IPS-15b (cell line): ENCODE measurements at regions not wholly inside any gene's neighbourhood (a gene's known extent, or its start where the extent isn't known, plus 50 kb on each side); places are given as distances from the start of the nearest gene placed in this dataset.

Experiments used
- H3K27me3 ChIP-seq: one replicate; pipeline ENCODE4 v1.6.1; 2013; ENCODE audit warnings: low read length; ENCODE audit not compliant: control insufficient read depth, insufficient read depth
- H3K36me3 ChIP-seq: one replicate; pipeline ENCODE4 v1.6.1; 2013; ENCODE audit warnings: low read length; ENCODE audit not compliant: control insufficient read depth, insufficient read depth
- H3K4me1 ChIP-seq: one replicate; pipeline ENCODE4 v1.6.1; 2013; ENCODE audit warnings: mild to moderate bottlenecking, low read length; ENCODE audit not compliant: control insufficient read depth, insufficient read depth
- H3K4me3 ChIP-seq: one replicate; pipeline ENCODE4 v1.5.1; 2013; ENCODE audit warnings: low read depth, low read length
- H3K9ac ChIP-seq: one replicate; pipeline ENCODE4 v1.6.1; 2013; ENCODE audit warnings: low read depth, mild to moderate bottlenecking, low read length
- H3K9me3 ChIP-seq: one replicate; pipeline ENCODE4 v1.6.1; 2013; ENCODE audit warnings: mild to moderate bottlenecking, low read length; ENCODE audit not compliant: control insufficient read depth, insufficient read depth

DNA sequence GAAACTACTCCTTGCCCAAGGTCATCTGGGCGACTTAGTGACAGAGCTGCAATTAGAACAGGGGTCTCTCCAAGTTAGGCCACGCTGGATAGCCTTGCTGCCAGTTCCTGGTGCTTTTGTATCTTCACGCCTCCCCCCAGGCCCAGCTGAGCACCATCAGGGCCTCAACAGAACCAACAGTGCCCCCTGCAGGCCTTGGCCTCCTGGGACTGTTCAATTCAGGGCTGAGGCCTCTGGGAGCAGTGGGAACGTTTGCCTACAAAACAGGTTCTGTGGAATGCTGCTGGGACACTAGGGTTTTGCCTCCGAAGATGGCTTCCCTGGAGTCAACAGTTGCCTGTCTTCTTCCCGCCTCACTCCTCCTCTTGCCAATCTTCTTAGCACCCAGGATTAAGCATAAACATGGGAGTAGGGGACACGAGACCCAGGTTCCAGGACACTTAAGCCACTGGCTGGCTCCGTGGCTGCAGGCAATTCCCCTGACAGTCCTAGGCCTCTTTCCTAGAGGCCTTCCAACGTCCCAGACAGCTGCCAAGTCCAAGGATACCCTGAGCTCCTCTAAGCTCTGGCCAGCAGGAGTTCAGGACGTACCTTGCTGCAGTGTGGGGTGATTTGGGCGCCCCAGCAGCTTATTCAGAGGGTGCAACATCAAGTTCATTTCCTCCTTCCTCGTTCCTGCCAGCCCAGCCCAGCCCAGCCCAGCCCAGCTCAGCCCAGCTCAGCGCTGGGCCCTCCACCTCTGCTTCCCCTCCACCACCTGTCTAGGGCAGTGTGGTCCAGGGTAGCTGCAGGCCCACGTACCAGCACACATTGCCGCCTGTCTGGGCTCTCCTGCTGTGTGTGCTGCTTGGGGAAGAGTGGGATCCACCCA, 246.6 kb upstream of the RPL38 start:
- Histone ChIP-seq H3K9ac (no peak overlapping the region), H3K4me3 (no peak overlapping the region), H3K9me3 (peaks cover 7% of the 10 kb centered on the region), H3K27me3 (peaks cover 26% of the 10 kb centered on the region), H3K36me3 (no peaks in the 10 kb centered on the region), H3K4me1 (no peaks in the 10 kb centered on the region)

DNA sequence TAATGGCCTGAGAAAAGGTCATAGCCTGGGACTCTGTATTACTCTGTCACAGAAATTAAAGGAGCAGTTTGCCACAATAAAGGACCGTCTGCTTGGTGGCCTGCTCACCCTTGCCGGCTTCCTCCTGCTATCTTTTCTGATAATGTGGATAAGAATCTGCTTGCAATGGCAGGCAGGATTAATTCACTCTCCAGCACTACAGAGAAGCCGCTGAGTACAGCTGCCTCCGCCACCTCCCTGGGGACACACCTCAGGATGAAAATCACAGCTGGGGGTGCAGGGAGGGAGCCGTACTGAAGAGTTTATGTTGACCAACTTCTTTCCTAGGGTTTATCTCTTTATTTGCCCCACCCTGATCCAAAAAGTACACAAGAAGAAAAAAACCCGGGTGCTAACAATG, 245.9 kb upstream of the RPL38 start:
- Histone ChIP-seq H3K4me3 (no peak overlapping the region), H3K9ac (no peak overlapping the region), H3K4me1 (no peaks in the 10 kb centered on the region), H3K27me3 (peaks cover 22% of the 10 kb centered on the region), H3K9me3 (peaks cover 7% of the 10 kb centered on the region), H3K36me3 (no peaks in the 10 kb centered on the region)

DNA sequence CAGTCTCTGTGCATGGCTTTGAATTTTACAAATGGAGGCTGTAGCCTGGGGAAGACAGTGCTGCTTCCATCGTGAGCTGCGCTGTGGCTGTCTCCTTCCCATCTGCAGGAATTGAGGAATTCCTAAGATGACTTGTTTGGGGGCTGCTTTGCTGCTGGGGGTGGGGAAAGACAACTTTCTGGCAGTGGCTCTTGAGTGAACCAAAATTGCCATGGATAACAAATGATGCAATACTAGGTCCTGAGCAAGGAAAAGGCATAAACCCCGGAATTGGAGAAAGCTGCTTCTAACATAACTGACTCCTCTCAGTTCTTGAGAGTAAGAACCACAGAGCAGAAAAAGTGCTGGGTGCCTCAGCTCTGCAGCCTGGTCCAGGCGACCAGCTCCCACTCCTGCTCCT, 245.0 kb upstream of the RPL38 start:
- no peaks in the 10 kb centered on the region for H3K36me3 ChIP-seq
- peaks cover 16% of the 10 kb centered on the region for H3K27me3 ChIP-seq
- H3K9ac ChIP-seq: no peak overlapping the region

DNA sequence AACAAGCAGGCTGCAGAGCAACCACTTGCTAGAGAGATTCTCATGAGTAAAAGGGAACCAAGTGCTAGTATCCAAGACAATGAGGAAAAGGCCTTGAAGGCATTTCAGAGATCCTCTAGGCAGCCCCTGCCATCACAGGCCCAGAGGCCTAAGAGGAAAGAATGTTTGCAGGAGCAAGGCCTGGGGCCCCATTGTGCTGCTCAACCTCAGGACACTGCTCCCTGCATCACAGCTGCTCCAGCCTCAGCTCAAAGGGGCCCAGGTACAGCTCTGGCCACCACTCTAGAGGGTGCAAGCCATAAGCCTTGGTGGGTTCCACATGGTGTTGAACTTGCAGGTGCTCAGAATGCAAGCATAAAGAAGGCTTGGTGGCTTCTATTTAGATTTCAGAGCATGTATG, 243.0 kb upstream of the RPL38 start:
- H3K27me3 ChIP-seq: peaks cover 2% of the 10 kb centered on the region
- peaks cover 7% of the 10 kb centered on the region for H3K9me3 ChIP-seq
- no peak overlapping the region for H3K4me3 ChIP-seq
- H3K9ac ChIP-seq: no peak overlapping the region
- no peaks in the 10 kb centered on the region for H3K4me1 ChIP-seq
- no peaks in the 10 kb centered on the region for H3K36me3 ChIP-seq

More for the DNA sequence above, 245.0 kb upstream of the RPL38 start:
- peaks cover 7% of the 10 kb centered on the region for H3K9me3 ChIP-seq
- no peak overlapping the region for H3K4me3 ChIP-seq
- no peaks in the 10 kb centered on the region for H3K4me1 ChIP-seq

DNA sequence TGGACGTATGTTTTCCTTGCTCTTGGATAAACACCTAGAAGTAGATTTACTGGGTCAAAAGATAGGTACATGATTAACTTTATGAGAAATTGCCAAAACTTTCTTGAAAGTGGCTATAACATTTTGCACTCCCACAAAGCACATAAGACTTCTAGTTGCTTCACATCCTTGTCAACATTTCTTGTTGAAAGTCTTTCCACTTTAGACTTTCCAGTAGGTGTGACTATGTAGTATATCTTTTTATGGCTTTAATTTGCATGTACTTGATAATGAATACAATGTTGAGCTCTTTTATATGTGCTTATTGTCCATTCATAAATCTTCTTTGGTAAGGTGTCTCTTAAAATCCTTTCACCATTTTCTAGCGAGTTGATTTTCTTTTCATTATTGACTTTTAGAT, 241.2 kb upstream of the RPL38 start:
- Histone ChIP-seq H3K36me3 (no peaks in the 10 kb centered on the region), H3K9me3 (peaks cover 7% of the 10 kb centered on the region), H3K4me3 (no peak overlapping the region), H3K4me1 (no peaks in the 10 kb centered on the region), H3K9ac (no peak overlapping the region), H3K27me3 (peaks cover 2% of the 10 kb centered on the region)

DNA sequence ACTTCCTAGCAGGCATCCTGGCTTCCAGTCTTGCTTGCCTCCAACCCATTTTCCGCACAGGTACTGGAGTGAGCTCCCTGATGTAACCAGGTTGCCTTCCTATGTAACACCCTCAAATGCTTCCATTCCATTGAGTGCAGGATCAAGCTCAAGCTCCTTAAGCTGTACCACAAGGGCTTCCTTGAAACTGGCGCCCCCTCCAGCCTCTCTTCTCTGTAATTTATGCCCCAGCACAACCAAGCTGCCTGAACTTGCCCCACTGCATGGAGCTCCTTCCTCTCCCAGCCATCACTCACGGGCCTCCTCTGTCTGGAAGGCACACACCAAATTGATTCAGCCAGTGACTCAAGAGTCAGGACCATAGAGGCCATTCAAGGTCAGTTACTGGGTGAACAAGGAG, 234.8 kb upstream of the RPL38 start:
- no peaks in the 10 kb centered on the region for H3K36me3 ChIP-seq
- no peaks in the 10 kb centered on the region for H3K9me3 ChIP-seq
- no peaks in the 10 kb centered on the region for H3K4me1 ChIP-seq
- H3K4me3 ChIP-seq: no peak overlapping the region
- peaks cover 2% of the 10 kb centered on the region for H3K27me3 ChIP-seq
- no peak overlapping the region for H3K9ac ChIP-seq

DNA sequence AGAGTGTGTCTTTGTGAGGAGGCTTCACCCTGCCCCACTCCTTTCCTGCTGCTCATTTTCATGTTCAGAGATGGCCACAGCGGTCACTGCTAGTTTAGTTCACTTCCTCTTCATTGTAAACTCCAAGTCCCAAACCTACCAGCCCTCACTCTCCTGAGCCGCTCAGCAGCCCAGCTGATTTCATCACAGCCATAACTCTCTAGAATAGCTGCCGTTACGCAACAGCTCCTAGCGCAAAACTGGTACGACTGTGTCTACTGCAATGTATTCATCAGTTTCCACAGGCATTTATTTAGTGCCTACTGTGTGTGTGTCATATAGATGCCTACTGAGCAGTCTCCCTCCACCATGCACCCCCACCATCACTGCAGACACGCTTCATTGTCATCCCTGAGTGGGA, 233.5 kb upstream of the RPL38 start:
- Histone ChIP-seq H3K4me3 (no peak overlapping the region), H3K27me3 (peaks cover 2% of the 10 kb centered on the region), H3K4me1 (no peaks in the 10 kb centered on the region), H3K9ac (no peak overlapping the region), H3K9me3 (no peaks in the 10 kb centered on the region), H3K36me3 (no peaks in the 10 kb centered on the region)

DNA sequence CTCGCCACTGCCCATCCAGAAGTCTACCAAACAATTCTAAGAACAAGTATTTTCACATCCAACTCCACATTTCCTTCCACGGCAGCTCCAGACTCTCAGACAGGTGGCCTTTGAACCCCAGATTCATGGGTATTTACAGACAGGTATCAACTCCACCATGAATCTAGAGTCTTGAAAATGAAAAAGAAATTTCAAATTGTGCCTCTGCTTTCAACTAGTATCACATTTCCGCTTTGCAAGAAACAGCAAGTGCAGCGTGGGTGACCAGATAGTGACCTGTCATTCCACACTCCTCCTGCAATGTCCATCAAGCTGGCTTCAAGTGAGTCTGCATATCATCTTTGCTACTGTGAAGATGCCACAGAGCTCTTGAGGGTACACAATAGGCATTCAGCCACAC, 232.4 kb upstream of the RPL38 start:
- Histone ChIP-seq H3K4me3 (no peak overlapping the region), H3K9me3 (no peaks in the 10 kb centered on the region), H3K27me3 (peaks cover 2% of the 10 kb centered on the region), H3K4me1 (no peaks in the 10 kb centered on the region), H3K36me3 (no peaks in the 10 kb centered on the region), H3K9ac (no peak overlapping the region)

DNA sequence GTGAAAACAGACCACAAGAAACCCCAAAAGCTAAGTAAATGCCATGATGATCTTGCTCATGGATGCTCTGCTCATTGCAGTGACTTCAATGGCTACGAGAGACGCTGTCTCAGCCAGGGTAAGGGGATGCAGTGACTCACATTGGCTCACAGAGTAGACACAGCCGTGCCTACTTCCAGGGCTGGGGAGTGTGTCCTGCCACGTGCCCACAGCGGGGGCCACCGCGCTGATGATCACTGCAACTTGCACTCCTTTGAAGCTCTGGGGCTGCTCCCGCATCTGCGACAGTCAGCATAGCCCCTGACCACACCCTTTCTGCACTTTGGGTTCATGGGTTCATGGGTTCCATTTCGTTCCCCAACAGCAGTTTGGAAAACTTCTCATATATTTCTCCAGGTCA, 231.4 kb upstream of the RPL38 start:
- Histone ChIP-seq H3K4me1 (no peaks in the 10 kb centered on the region), H3K9me3 (no peaks in the 10 kb centered on the region), H3K27me3 (no peaks in the 10 kb centered on the region), H3K36me3 (no peaks in the 10 kb centered on the region), H3K9ac (no peak overlapping the region), H3K4me3 (no peak overlapping the region)

DNA sequence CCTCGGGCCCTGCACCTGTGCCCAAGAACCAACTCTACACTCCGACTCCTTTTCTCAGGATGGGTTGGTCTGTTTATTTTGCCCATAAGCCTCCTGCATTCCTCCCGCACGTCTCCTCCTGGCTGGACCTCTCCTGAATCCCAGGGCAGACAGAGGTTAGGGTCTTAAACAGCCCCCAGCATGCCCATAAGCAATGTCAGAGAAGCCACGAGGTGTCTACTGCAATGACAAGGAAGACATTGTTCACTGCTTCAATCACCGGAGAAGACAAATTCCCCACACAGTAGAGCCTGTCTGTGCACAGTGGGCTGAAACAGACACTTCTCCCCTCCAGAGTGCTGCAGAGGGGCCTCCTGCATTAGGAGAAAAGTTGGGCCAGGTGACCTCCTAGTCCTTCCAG, 230.6 kb upstream of the RPL38 start:
- H3K36me3 ChIP-seq: no peaks in the 10 kb centered on the region
- H3K9ac ChIP-seq: no peak overlapping the region
- no peaks in the 10 kb centered on the region for H3K9me3 ChIP-seq
- H3K4me3 ChIP-seq: no peak overlapping the region
- no peaks in the 10 kb centered on the region for H3K27me3 ChIP-seq
- H3K4me1 ChIP-seq: no peaks in the 10 kb centered on the region

DNA sequence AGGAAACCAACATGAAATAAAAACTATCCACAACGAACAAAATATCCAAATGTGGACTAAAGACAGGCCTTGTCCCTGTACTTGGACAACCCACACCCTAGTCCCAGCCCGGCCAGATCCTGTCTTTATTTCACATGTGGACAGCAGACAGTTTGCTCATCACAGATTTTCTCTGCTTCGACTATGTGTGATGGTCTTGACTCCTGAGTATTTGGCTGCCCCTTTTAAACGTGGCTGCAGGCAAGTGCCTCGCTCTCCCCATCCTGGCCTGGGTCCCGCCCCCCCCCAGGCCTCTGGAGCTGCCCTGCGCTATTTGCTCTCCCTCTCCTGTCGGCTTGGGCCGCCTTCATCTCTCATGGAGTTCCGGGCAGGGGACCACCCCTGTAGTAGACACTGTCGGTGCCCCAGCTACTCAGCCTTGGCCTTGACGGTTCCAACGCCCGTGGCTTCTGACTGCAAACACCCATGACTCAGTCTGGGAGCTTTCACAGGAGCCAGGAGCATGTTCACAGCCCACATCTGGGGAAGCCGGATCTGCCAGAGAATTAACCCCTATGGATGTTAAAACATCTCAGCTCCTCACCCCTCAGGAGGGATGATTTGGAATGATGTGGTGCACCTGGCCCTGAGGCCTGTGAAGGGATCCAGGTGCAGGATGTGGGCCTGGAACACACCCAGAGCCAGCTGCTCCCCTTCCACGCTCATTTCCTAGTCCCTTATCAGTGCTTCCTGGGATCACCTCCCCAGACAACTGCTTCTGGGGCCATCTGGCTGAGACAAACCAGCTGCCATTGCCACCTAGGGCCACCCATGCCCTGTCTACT, 229.7 kb upstream of the RPL38 start:
- H3K4me1 ChIP-seq: no peaks in the 10 kb centered on the region
- H3K9ac ChIP-seq: no peak overlapping the region
- no peaks in the 10 kb centered on the region for H3K9me3 ChIP-seq
- no peaks in the 10 kb centered on the region for H3K27me3 ChIP-seq
- no peaks in the 10 kb centered on the region for H3K36me3 ChIP-seq
- H3K4me3 ChIP-seq: no peak overlapping the region

DNA sequence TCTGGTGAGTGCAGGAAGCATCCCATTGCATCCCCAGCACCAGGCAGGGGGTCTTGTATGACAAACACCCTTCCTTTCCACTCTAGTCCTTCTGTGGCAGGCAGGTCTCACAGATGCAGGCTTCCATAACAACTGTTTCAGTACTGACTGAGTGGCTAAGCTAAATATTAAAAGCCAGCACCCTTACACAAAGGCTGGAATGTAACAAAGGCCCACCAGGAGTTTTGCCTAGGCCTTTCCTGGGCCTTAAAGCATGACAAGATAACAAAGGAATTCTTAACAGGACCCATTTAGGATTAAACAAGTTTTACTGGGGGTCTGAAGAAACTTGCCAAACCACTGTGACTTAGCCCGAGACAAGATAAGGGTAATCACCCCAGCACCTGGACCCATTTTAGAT, 228.9 kb upstream of the RPL38 start:
- Histone ChIP-seq H3K9ac (no peak overlapping the region), H3K4me1 (no peaks in the 10 kb centered on the region)

More for the DNA sequence above, 228.9 kb upstream of the RPL38 start:
- Histone ChIP-seq H3K9me3 (no peaks in the 10 kb centered on the region), H3K36me3 (no peaks in the 10 kb centered on the region), H3K27me3 (no peaks in the 10 kb centered on the region), H3K4me3 (no peak overlapping the region)
